Prostate gland (tissue), 2 donors: ENCODE measurements at regions not wholly inside any gene's neighbourhood (a gene's known extent, or its start where the extent isn't known, plus 50 kb on each side); places are given as distances from the start of the nearest gene placed in this dataset.

ENCODE experiments used
- POLR2A ChIP-seq: fragments of 450-650 bp; IDR thresholded peaks from one replicate; pipeline ENCODE4 v1.6.1; 2016; ENCODE audit warnings: antibody characterized with exemption, mild to moderate bottlenecking
- POLR2AphosphoS5 ChIP-seq: sonication (generic); formaldehyde crosslinking; IDR thresholded peaks from one replicate; pipeline ENCODE4 v1.6.1; 2017; ENCODE audit warnings: antibody characterized with exemption
- TF ChIP-seq, protein P1 (sequence below), 4 experiments: fragments of 200-600 bp in 2 of 4; fragments of 450-650 bp in 2 of 4; sonication (generic) in 2 of 4; IDR thresholded peaks; 1 replicate in 3 of 4; 2 replicates in 1 of 4; pipeline ENCODE4 v1.5.1; 2016 to 2019; ENCODE audit warnings: antibody characterized with exemption in 4 of 4, mild to moderate bottlenecking in 2 of 4, moderate library complexity in 2 of 4

DNA sequence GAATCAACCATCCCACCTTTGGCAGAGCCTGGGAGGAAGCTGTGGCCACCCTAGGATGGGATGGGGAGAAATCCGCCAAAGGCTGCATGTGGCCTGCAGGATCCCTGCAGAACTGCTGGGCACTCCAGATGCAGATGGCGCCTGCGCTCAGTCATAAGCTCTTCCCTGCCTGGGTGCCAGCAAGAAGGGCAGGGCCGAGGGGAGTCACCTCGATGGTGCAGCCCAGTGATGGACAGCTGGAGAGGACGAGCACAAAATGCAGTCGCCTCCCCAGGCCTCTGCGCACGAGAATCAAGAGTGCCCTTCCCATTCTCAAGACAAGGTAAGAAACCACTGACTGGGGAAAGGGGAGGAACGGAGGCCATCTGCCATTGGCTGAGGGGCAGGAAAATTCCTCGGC, 693.6 kb downstream of the TBC1D22A start:
- TF ChIP-seq POLR2AphosphoS5 (no peak), POLR2A (no peak)
- TF ChIP-seq, protein P1, sequence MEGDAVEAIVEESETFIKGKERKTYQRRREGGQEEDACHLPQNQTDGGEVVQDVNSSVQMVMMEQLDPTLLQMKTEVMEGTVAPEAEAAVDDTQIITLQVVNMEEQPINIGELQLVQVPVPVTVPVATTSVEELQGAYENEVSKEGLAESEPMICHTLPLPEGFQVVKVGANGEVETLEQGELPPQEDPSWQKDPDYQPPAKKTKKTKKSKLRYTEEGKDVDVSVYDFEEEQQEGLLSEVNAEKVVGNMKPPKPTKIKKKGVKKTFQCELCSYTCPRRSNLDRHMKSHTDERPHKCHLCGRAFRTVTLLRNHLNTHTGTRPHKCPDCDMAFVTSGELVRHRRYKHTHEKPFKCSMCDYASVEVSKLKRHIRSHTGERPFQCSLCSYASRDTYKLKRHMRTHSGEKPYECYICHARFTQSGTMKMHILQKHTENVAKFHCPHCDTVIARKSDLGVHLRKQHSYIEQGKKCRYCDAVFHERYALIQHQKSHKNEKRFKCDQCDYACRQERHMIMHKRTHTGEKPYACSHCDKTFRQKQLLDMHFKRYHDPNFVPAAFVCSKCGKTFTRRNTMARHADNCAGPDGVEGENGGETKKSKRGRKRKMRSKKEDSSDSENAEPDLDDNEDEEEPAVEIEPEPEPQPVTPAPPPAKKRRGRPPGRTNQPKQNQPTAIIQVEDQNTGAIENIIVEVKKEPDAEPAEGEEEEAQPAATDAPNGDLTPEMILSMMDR (IDR thresholded peaks at IDR 0.05), result no peak
